HG03378 (cell line): ENCODE measurements at regions not wholly inside any gene's neighbourhood (a gene's known extent, or its start where the extent isn't known, plus 50 kb on each side); places are given as distances from the start of the nearest gene placed in this dataset.
"Not testable (repeated sequence)": the region's sequence is repeated elsewhere in the genome, so short reads cannot be mapped to it uniquely, and the experiment has no call there.

ENCODE experiments used
- ATAC-seq: cut with Tn5 transposase; IDR thresholded peaks from one replicate; pipeline ENCODE4 v1.9.1; 2021; ENCODE audit warnings: mild to moderate bottlenecking, moderate library complexity; ENCODE audit not compliant: unreplicated experiment

- ATAC-seq: peak; percentile 82
Observed at GRCh38 chr1:224029286-224030025, 84.5 kb upstream of the FBXO28 start.

DNA sequence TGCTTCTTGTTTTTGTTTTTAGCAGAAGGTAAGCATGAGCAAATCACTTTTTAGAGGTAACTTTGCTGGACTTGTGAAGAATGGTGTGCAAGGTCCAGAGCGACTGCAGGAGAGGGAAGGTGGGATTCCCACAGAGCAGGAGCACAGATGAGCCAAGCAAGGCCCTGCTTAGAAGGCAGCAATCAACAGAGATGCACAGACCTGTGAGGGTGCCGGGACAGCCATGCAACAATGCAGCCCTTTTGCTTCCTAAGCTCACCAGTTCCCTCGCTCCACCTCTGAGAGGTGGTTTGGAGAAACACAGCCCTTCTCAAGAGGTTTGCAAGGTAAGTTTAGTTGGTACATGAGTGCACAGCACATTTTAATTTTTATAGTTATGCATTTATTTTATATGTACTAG is 85.1 kb upstream of the FBXO28 start:
- ATAC-seq: not testable (repeated sequence)

GRCh38 chr1:224023122-224023521 is 90.8 kb upstream of the FBXO28 start:
- not testable (repeated sequence) for ATAC-seq

GRCh38 chr1:224022249-224022970 is 91.5 kb upstream of the FBXO28 start:
- not testable (repeated sequence) for ATAC-seq

DNA sequence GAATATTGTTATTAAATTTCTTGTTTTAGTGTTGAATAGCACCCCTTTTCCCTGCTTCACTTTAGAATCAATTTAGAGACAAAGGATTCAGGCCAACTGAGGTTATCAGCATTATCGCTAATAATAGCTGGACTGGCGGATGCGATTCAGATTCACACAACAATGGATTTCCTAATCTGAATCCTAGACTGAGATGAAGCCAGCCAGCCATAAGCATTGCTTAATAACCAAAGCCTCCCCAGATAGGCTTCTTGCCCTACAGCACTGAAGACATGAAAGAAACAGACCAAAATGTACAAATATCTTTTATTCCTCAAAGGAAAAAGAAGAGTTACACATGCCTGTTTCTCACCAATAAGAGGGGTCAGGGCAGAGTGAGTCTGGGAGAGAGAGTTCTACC is 94.0 kb upstream of the FBXO28 start:
- not testable (repeated sequence) for ATAC-seq

DNA sequence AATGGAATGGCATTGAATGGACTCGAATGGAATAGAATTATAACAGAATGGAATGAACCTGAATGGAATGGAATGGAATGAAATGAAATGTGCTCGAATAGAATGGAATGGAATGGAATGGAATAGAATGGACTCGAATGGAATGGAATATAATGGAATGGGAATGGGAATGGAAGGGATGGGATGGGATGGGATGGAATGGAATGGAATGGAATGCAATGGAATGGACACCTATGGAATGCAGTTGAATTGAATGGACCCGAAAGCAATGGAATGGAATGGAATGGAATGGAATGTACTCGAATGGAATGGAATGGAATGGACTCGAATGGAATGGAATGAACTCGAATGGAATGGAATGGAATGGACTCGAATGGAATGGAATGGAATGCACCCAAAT is 98.1 kb upstream of the FBXO28 start:
- ATAC-seq: not testable (repeated sequence)

DNA sequence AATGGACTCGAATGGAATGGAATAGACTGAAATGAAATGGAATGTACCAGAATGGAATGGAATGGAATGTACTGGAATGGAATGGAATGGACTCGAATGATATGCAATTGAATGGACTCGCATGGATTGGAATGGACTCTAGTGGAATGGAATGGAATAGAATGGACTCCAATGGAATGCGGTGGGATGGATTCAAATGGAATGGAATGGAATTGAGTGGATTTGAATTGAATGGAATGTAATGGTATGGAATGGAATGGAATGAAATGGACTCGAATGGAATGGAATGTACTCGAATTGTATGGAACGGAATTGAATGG is 99.6 kb upstream of the FBXO28 start:
- no peak for ATAC-seq

- ATAC-seq: not testable (repeated sequence)
Observed at GRCh38 chr1:224013626-224014329, 100.1 kb upstream of the FBXO28 start.

GRCh38 chr1:224012807-224013434 is 101.0 kb upstream of the FBXO28 start:
- not testable (repeated sequence) for ATAC-seq

DNA sequence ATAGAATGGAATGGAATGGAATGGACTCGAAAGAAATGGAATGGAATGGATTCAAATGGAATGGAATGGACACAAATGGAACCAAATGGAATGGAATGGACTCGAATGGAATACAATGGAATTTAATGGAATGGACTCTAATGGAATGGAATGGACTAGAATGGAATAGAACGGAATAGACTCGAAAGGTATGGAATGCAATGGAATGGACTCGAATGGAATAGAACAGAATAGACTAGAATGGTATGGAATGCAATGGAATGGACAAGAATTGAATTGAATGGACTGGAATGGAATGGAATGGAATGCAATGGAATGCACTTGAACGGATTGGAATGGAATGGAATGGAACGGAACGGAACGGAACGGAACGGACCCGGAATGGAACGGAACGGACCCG is 101.7 kb upstream of the FBXO28 start:
- not testable (repeated sequence) for ATAC-seq

DNA sequence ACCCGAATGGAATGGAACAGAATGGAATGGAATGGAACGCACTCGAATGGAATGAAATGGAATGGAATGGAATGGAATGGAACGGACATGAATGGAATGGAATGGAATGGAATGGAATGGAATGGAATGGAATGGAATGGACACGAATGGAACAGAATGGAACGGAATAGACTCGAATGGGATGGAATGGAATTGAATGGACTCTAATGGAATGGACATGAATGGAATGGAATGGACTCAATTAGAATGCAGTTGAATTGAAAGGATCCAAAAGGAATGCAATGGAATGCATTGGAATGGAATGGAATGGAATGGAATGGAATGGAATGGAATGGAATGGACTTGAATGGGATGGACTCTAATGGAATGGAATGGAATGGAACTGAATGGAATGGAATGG is 102.2 kb upstream of the FBXO28 start:
- not testable (repeated sequence) for ATAC-seq

- not testable (repeated sequence) for ATAC-seq
Observed at GRCh38 chr1:224011153-224011552, 102.8 kb upstream of the FBXO28 start.

GRCh38 chr1:224005973-224006372 is 107.9 kb upstream of the FBXO28 start:
- ATAC-seq: not testable (repeated sequence)

DNA sequence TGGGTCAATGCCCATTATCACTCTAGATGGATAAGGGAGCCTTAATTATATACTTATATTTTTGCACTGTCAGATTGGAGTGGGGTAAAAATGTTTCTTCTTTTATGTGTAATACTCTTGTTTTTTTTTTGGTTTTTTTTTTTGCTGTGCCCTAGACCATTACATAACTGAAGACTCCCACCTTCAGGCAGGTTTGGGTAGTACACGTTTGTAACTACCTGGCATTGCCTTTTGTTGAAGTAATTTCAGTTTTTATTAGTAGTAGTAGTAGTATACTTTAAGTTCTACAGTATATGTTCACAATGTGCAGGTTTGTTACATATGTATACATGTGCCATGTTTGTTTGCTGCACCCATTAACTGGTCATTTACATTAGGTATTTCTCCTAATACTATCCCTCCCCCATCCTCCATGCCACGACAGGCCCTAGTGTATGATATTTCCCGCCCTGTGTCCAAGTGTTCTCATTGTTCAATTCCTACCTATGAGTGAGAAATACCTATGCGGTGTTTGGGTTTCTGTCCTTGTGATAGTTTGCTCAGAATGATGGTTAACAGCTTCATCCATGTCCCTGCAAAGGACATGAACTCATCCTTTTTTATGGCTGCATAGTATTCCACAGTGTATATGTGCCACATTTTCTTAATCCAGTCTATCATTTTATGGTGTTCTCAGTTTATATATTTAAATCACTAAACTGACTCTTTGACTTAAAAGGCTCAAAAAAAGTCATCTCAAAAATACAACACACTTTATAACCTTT is 109.2 kb upstream of the FBXO28 start:
- ATAC-seq: not testable (repeated sequence)

DNA sequence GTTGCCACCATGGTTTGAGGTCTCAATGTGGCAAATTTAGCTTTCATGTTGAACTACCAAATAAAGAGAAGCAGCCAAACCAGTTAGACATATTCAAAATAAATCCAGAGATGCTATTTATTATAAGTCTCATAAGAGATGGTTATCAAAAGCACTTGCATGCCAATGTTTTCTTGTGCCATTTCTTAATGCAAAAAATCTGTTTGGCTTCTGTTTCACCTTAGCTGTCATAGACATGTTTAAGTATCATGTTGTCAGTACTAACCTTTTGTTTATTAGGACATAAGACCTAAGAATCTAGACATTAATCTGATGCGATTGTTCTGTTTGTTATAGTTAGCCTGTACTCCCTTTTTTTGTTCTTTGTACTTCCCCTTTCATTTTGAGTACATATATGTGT is 110.0 kb upstream of the FBXO28 start:
- not testable (repeated sequence) for ATAC-seq

- ATAC-seq: not testable (repeated sequence)
Observed at GRCh38 chr1:224001757-224002156, 112.2 kb upstream of the FBXO28 start.

GRCh38 chr1:223999761-224000160 is 114.2 kb upstream of the FBXO28 start:
- ATAC-seq: not testable (repeated sequence)

DNA sequence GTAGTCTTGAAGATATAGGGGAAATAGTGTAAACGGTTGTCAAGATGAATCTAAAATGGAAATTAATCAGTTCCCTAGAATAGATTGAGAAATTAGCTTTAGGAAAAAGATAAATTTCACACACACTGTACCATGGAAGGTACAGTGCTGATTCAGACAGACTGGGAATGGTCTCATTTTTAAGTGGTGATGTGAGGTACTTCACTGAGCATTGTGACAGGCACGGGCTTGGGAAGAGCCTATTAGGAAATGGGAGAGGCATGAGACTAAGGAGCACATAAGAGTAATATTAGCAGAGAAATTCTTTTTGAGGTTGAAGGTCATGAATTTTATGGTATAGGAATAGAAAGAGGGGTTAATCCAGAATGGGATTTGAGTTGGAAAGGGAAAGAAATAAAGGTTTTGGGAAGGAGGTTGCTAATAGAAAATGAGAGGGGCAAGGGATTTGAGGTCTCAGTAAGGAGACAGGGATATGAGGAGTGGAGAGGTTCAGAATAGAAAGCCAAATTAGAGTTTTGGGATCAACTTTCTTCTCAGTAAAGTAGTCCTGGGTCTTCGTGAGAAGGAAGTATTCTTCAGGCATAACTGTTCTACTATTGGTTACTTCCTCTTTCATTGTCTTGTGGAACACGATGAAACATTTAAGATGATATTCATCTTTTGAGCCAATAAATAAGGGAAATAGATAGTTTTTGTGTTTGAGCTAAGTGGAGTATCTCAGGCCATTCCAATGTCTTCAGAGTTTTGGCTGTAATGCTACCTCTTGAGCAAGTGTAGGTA is 115.0 kb upstream of the FBXO28 start:
- not testable (repeated sequence) for ATAC-seq

- ATAC-seq: not testable (repeated sequence)
Observed at GRCh38 chr1:223996376-223996775, 117.5 kb upstream of the FBXO28 start.
